HUES48 (cell line): ENCODE measurements at regions not wholly inside any gene's neighbourhood (a gene's known extent, or its start where the extent isn't known, plus 50 kb on each side); places are given as distances from the start of the nearest gene placed in this dataset.

Source experiments
- H3K27ac ChIP-seq: one replicate; pipeline ENCODE4 v1.7.0; 2013; ENCODE audit warnings: low read depth, low read length, inconsistent platforms
- H3K27me3 ChIP-seq: 2 replicates; pipeline ENCODE4 v1.6.1; 2013; ENCODE audit warnings: mild to moderate bottlenecking, low read length; ENCODE audit not compliant: control insufficient read depth, insufficient read depth
- H3K36me3 ChIP-seq: 2 replicates; pipeline ENCODE4 v1.6.1; 2013; ENCODE audit warnings: low read length; ENCODE audit not compliant: control insufficient read depth, insufficient read depth
- H3K4me1 ChIP-seq: 2 replicates; pipeline ENCODE4 v1.6.1; 2013; ENCODE audit warnings: mild to moderate bottlenecking, low read length; ENCODE audit not compliant: control insufficient read depth, insufficient read depth
- H3K4me3 ChIP-seq: 2 replicates; pipeline ENCODE4 v1.5.1; 2013; ENCODE audit warnings: mild to moderate bottlenecking, low read depth, low read length
- H3K9ac ChIP-seq: 2 replicates; pipeline ENCODE4 v1.6.1; 2013; ENCODE audit warnings: mild to moderate bottlenecking, low read depth, low read length, moderate library complexity
- H3K9me3 ChIP-seq: 2 replicates; pipeline ENCODE4 v1.6.1; 2013; ENCODE audit warnings: low read length; ENCODE audit not compliant: control insufficient read depth, insufficient read depth

GRCh38 chr9:82188817-82189216, 200.2 kb downstream of the SPATA31D1 start:
- H3K27me3 ChIP-seq = no peaks in the 10 kb centered on the region
- H3K27ac ChIP-seq = no peak overlapping the region
- H3K9ac ChIP-seq = no peak overlapping the region
- H3K4me3 ChIP-seq = no peak overlapping the region
- no peaks in the 10 kb centered on the region for H3K4me1 ChIP-seq
- no peaks in the 10 kb centered on the region; the same call in 1 of the 2 replicates for H3K9me3 ChIP-seq
- H3K36me3 ChIP-seq = no peaks in the 10 kb centered on the region

- Histone ChIP-seq H3K36me3 (no peaks in the 10 kb centered on the region), H3K4me1 (no peaks in the 10 kb centered on the region), H3K9me3 (no peaks in the 10 kb centered on the region; the same call in 1 of the 2 replicates), H3K27ac (no peak overlapping the region), H3K27me3 (no peaks in the 10 kb centered on the region), H3K4me3 (no peak overlapping the region), H3K9ac (no peak overlapping the region)
Observed at GRCh38 chr9:82191082-82191770, 202.7 kb downstream of the SPATA31D1 start.

GRCh38 chr9:82192211-82192610, 203.6 kb downstream of the SPATA31D1 start:
- H3K4me3 ChIP-seq = no peak overlapping the region
- no peaks in the 10 kb centered on the region for H3K27me3 ChIP-seq
- H3K27ac ChIP-seq = no peak overlapping the region
- H3K9me3 ChIP-seq = no peaks in the 10 kb centered on the region; the same call in 1 of the 2 replicates
- peaks cover 7% of the 10 kb centered on the region for H3K4me1 ChIP-seq
- H3K9ac ChIP-seq = no peak overlapping the region
- H3K36me3 ChIP-seq = no peaks in the 10 kb centered on the region

- Histone ChIP-seq H3K9me3 (no peaks in the 10 kb centered on the region; the same call in 1 of the 2 replicates), H3K4me1 (peaks cover 19% of the 10 kb centered on the region), H3K9ac (no peak overlapping the region), H3K27me3 (no peaks in the 10 kb centered on the region), H3K36me3 (no peaks in the 10 kb centered on the region), H3K27ac (no peak overlapping the region), H3K4me3 (no peak overlapping the region)
Observed at GRCh38 chr9:82196622-82197441, 208.3 kb downstream of the SPATA31D1 start.

GRCh38 chr9:82201196-82201595, 212.6 kb downstream of the SPATA31D1 start:
- H3K9me3 ChIP-seq = no peaks in the 10 kb centered on the region
- no peak overlapping the region for H3K9ac ChIP-seq
- no peak overlapping the region for H3K27ac ChIP-seq
- no peak overlapping the region for H3K4me3 ChIP-seq
- H3K4me1 ChIP-seq = peaks cover 19% of the 10 kb centered on the region
- no peaks in the 10 kb centered on the region for H3K27me3 ChIP-seq
- no peaks in the 10 kb centered on the region for H3K36me3 ChIP-seq

- no peak overlapping the region for H3K9ac ChIP-seq
- H3K4me1 ChIP-seq = peaks cover 6% of the 10 kb centered on the region
- H3K27me3 ChIP-seq = no peaks in the 10 kb centered on the region
- H3K27ac ChIP-seq = no peak overlapping the region
- H3K9me3 ChIP-seq = no peaks in the 10 kb centered on the region
- no peaks in the 10 kb centered on the region for H3K36me3 ChIP-seq
- no peak overlapping the region for H3K4me3 ChIP-seq
Observed at GRCh38 chr9:82202808-82203207, 214.2 kb downstream of the SPATA31D1 start.

- no peak overlapping the region for H3K27ac ChIP-seq
- H3K9ac ChIP-seq = no peak overlapping the region
- H3K27me3 ChIP-seq = no peaks in the 10 kb centered on the region
- no peaks in the 10 kb centered on the region for H3K36me3 ChIP-seq
- no peaks in the 10 kb centered on the region for H3K9me3 ChIP-seq
- no peaks in the 10 kb centered on the region for H3K4me1 ChIP-seq
- no peak overlapping the region for H3K4me3 ChIP-seq
Observed at GRCh38 chr9:82206490-82206889, 217.9 kb downstream of the SPATA31D1 start.

GRCh38 chr9:82206946-82207345, 218.4 kb downstream of the SPATA31D1 start:
- no peak overlapping the region for H3K4me3 ChIP-seq
- H3K9me3 ChIP-seq = no peaks in the 10 kb centered on the region
- H3K9ac ChIP-seq = no peak overlapping the region
- no peak overlapping the region for H3K27ac ChIP-seq
- no peaks in the 10 kb centered on the region for H3K4me1 ChIP-seq
- H3K36me3 ChIP-seq = no peaks in the 10 kb centered on the region
- no peaks in the 10 kb centered on the region for H3K27me3 ChIP-seq

GRCh38 chr9:82208741-82209450, 220.3 kb downstream of the SPATA31D1 start:
- Histone ChIP-seq H3K4me3 (no peak overlapping the region), H3K36me3 (no peaks in the 10 kb centered on the region), H3K9ac (no peak overlapping the region), H3K27me3 (no peaks in the 10 kb centered on the region), H3K4me1 (no peaks in the 10 kb centered on the region), H3K9me3 (no peaks in the 10 kb centered on the region), H3K27ac (no peak overlapping the region)

- Histone ChIP-seq H3K27ac (no peak overlapping the region), H3K9ac (no peak overlapping the region), H3K4me3 (no peak overlapping the region), H3K36me3 (no peaks in the 10 kb centered on the region), H3K9me3 (no peaks in the 10 kb centered on the region), H3K4me1 (no peaks in the 10 kb centered on the region), H3K27me3 (no peaks in the 10 kb centered on the region)
Observed at GRCh38 chr9:82209797-82210470, 221.4 kb downstream of the SPATA31D1 start.
